GM12878 (cell line): ENCODE measurements at regions not wholly inside any gene's neighbourhood (a gene's known extent, or its start where the extent isn't known, plus 50 kb on each side); places are given as distances from the start of the nearest gene placed in this dataset.

Experiments
- ATAC-seq: fragments of 200-7000 bp; cut with Tn5 transposase; 3 replicates; pipeline ENCODE4 v1.9.1; 2020; ENCODE audit warnings: mild to moderate bottlenecking, moderate library complexity
- BruUV-seq: library from RNA; stranded (reverse); fragments of 400-500 nt; replicated peaks from 2 replicates; lab custom pipeline; 2021; lab: Mats Ljungman, UMichigan
- CTCF ChIA-PET: fragments of 300-600 bp; sonication (Branson Sonifier 250); formaldehyde crosslinking; extraction: SDS; loops from one replicate; lab custom pipeline; 2021; ENCODE audit warnings: inconsistent platforms; lab: Yijun Ruan, JAX
- POLR2A ChIA-PET: fragments of 350-600 bp; formaldehyde crosslinking; extraction: SDS; loops from one replicate; lab custom pipeline; 2021; ENCODE audit warnings: inconsistent platforms; lab: Charles Lee
- RAD21 ChIA-PET: fragments of 300-600 bp; sonication (Branson Sonifier 250); formaldehyde crosslinking; loops from one replicate; lab custom pipeline; 2023; ENCODE audit warnings: antibody characterized with exemption; ENCODE audit not compliant: unreplicated experiment; lab: Charles Lee
- SMC1A ChIA-PET: fragments of 300-600 bp; sonication (Branson Sonifier 250); formaldehyde crosslinking; loops from one replicate; lab custom pipeline; 2023; ENCODE audit not compliant: unreplicated experiment, uncharacterized antibody; lab: Charles Lee
- DNase-seq: peaks from one replicate; pipeline ENCODE4 v3.0.0-alpha.2; 2011; ENCODE audit warnings: low read depth, low spot score
- FAIRE-seq: peaks from 3 replicates; lab custom pipeline; 2011; peaks lifted over from hg19 to GRCh38; lab: Jason Lieb, UNC
- H2AFZ ChIP-seq: 2 replicates; pipeline ENCODE4 v1.6.0; 2011; ENCODE audit warnings: low read depth, low read length, control low read depth; ENCODE audit not compliant: control insufficient read depth
- H3K27ac ChIP-seq: 2 replicates; pipeline ENCODE4 v1.5.1; 2011; ENCODE audit warnings: control low read depth; ENCODE audit not compliant: control insufficient read depth, insufficient read depth
- H3K27me3 ChIP-seq, 2 experiments: replicated peaks in 1 of 2; 2 replicates each; pipeline versions ENCODE4 v1.6.0 to v1.6.1; 2011; ENCODE audit warnings: low read length in 1 of 2; ENCODE audit not compliant: control insufficient read depth in 2 of 2, insufficient read depth in 2 of 2
- H3K36me3 ChIP-seq, 2 experiments: 2 replicates each; pipeline ENCODE4 v1.5.1; 2011; ENCODE audit warnings: low read length in 1 of 2; ENCODE audit not compliant: control insufficient read depth in 2 of 2, insufficient read depth in 2 of 2
- H3K4me1 ChIP-seq: 2 replicates; pipeline ENCODE4 v1.6.1; 2011; ENCODE audit warnings: mild to moderate bottlenecking, low read length, moderate library complexity, mixed read lengths; ENCODE audit not compliant: control insufficient read depth, insufficient read depth
- H3K4me2 ChIP-seq: 2 replicates; pipeline ENCODE4 v1.6.0; 2011; ENCODE audit warnings: control low read depth; ENCODE audit not compliant: control insufficient read depth, insufficient read depth
- H3K4me3 ChIP-seq: fragments of 200-600 bp; sonication (generic); 2 replicates; pipeline ENCODE4 v1.5.1; 2016
- H3K79me2 ChIP-seq: 2 replicates; pipeline ENCODE4 v1.6.0; 2011; ENCODE audit warnings: low read length; ENCODE audit not compliant: control insufficient read depth, insufficient read depth
- H3K9ac ChIP-seq: 2 replicates; pipeline ENCODE4 v1.8.0; 2011; ENCODE audit warnings: low read length, control low read depth, mixed read lengths; ENCODE audit not compliant: control insufficient read depth, insufficient read depth
- H3K9me3 ChIP-seq: replicated peaks from 3 replicates; pipeline ENCODE4 v1.5.1; 2011; ENCODE audit warnings: mild to moderate bottlenecking, low read length; ENCODE audit not compliant: control insufficient read depth, insufficient read depth
- H4K20me1 ChIP-seq: 2 replicates; pipeline ENCODE4 v1.6.0; 2011; ENCODE audit not compliant: control insufficient read depth, insufficient read depth
- ATF7 ChIP-seq: fragments of 450-650 bp; IDR thresholded peaks from 2 replicates; pipeline ENCODE4 v1.6.1; 2016; ENCODE audit warnings: low read depth, mild to moderate bottlenecking
- GABPA ChIP-seq: IDR thresholded peaks from 2 replicates; pipeline ENCODE4 v1.6.1; 2014; ENCODE audit warnings: antibody characterized with exemption, low read depth, mild to moderate bottlenecking, inconsistent platforms
- RUNX3 ChIP-seq: IDR thresholded peaks from 2 replicates; pipeline ENCODE4 v1.6.1; 2012; ENCODE audit warnings: low read length, inconsistent platforms
- SPI1 ChIP-seq: IDR thresholded peaks from 2 replicates; pipeline ENCODE4 v1.6.1; 2011; ENCODE audit warnings: low read depth, mild to moderate bottlenecking, low read length, moderate library complexity, borderline replicate concordance; ENCODE audit not compliant: insufficient read depth
- SRF ChIP-seq, 2 experiments: IDR thresholded peaks; 2 replicates each; pipeline ENCODE4 v1.6.1; 2011; ENCODE audit warnings: low read depth in 2 of 2, low read length in 2 of 2, mild to moderate bottlenecking in 1 of 2, moderate library complexity in 1 of 2
- WGBS: methylation state at CpG from one replicate; pipeline ENCODE4 v1.1.6; 2016; ENCODE audit warnings: low lambda C conversion rate; ENCODE audit not compliant: insufficient replicate concordance, insufficient coverage; ENCODE audit errors: missing lambda C conversion rate; 5-methylcytosine and 5-hydroxymethylcytosine counted together
- in situ Hi-C: fragments of 300-500 bp; cut with MboI; formaldehyde crosslinking; loops from 9 replicates; pipeline ENCODE4 v1.14.3; 2018; ENCODE audit warnings: mixed read lengths
- intact Hi-C: fragments of 100-400 bp; cut with micrococcal nuclease; formaldehyde crosslinking; loops from one replicate; pipeline ENCODE4 v1.14.2; 2022; ENCODE audit not compliant: unreplicated experiment

GRCh38 chr3:72560846-72561675 is 287.2 kb downstream of the SHQ1 start:
- Histone ChIP-seq H3K27ac (no peak overlapping the region), H3K4me1 (no peaks in the 10 kb centered on the region), H3K9me3 (no peaks in the 10 kb centered on the region; the same call in 1 of the 3 replicates), H3K79me2 (no peaks in the 10 kb centered on the region), H2AFZ (no peak overlapping the region), H3K9ac (no peak overlapping the region), H3K4me2 (no peak overlapping the region), H3K36me3 (no peaks in the 10 kb centered on the region)
- ChIA-PET RAD21 (no interaction called here), POLR2A (no interaction called here), CTCF (interaction anchor here (1.0 kb wide), 1 partner anchor 10 kb away, joined by 3 read pairs; no protein-coding TSS in a partner anchor)
- ATAC-seq (peak; percentile 78), FAIRE-seq (no peak), DNase-seq (no peak)
- 72% methylated on average over 8 of the region's 8 CpGs for WGBS
- intact Hi-C loops (no loop called here), in situ Hi-C loops (no loop called here)
- no TSS peak for BruUV-seq
- TF ChIP-seq GABPA (no peak), SPI1 (peak; percentile 5; the same call in 1 of the 2 replicates)
- TF ChIP-seq, all 136 proteins: peak for 1
- H4K20me1 ChIP-seq: no peaks in the 10 kb centered on the region
- H3K27me3 ChIP-seq: no peaks in the 10 kb centered on the region
- no peak overlapping the region for H3K4me3 ChIP-seq
- SMC1A ChIA-PET: interaction anchor here (1.1 to 1.6 kb wide), 2 partner anchors 22 to 35 kb away, joined by 3 read pairs; no protein-coding TSS in a partner anchor

GRCh38 chr3:72559385-72559784 is 288.9 kb downstream of the SHQ1 start:
- ChIA-PET RAD21 (no interaction called here), POLR2A (no interaction called here), CTCF (interaction anchor here (0.7 kb wide), 1 partner anchor 9 kb away, joined by 3 read pairs; no protein-coding TSS in a partner anchor), SMC1A (no interaction called here)
- H3K9me3 ChIP-seq: no peaks in the 10 kb centered on the region; the same call in 1 of the 3 replicates
- H4K20me1 ChIP-seq: no peaks in the 10 kb centered on the region
- no peaks in the 10 kb centered on the region for H3K79me2 ChIP-seq
- H3K27me3 ChIP-seq: no peaks in the 10 kb centered on the region
- H3K36me3 ChIP-seq: no peaks in the 10 kb centered on the region
- FAIRE-seq (no peak), ATAC-seq (peak; percentile 45; the same call in 1 of the 3 replicates), DNase-seq (no peak)
- 0 out of 2 replicates have a peak, but pooled peaks have one; percentile 13 for TF ChIP-seq RUNX3
- TF ChIP-seq SRF (IDR thresholded peaks at IDR 0.05; ENCODE audit: low read depth in 2 of 2, low read length in 2 of 2): no peak
- TF ChIP-seq ATF7: peak; percentile 66
- no peak overlapping the region for H2AFZ ChIP-seq
- H3K4me3 ChIP-seq: no peak overlapping the region
- intact Hi-C loops (no loop called here), in situ Hi-C loops (no loop called here)
- no peak overlapping the region for H3K4me2 ChIP-seq
- H3K4me1 ChIP-seq: no peaks in the 10 kb centered on the region
- H3K27ac ChIP-seq: no peak overlapping the region
- WGBS: 66% methylated on average over 3 of the region's 3 CpGs
- H3K9ac ChIP-seq: no peak overlapping the region
- no TSS peak for BruUV-seq
